ENCODE measurements at regions not wholly inside any gene's neighbourhood (a gene's known extent, or its start where the extent isn't known, plus 50 kb on each side); places are given as distances from the start of the nearest gene placed in this dataset.

DNA sequence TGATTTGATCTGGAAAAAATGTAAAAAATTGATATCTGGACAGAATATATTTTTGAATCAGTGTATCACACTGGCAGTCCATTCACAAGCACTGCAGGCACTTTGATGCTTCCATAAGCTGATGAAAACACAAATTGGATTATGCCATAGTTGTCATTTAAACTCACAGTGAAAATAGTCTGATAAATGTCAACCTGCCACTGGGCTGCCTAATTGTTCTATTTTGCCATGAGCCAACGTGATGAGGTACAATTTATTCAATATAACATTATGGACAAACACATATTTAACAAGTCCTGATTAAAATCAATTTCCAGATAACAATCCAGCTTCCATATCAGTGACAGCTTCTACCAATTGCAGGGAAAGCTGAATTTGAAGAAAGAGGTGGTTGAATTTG, 1244.9 kb downstream of the EFNB2 start:
- ChIA-PET CTCF (no interaction called here), POLR2A (ENCODE audit: unreplicated experiment) (no interaction called here)
- Histone ChIP-seq H3K27ac (ENCODE audit: insufficient read depth, low read length) (no peak overlapping the region), H3K18ac (ENCODE audit: low read depth, low read length) (no peak overlapping the region), H4K20me1 (ENCODE audit: insufficient read depth, low read length) (no peaks in the 10 kb centered on the region), H3K36me3 (ENCODE audit: control insufficient read depth, insufficient read depth, low read length) (no peaks in the 10 kb centered on the region), H2BK120ac (ENCODE audit: low read depth, low read length) (no peak overlapping the region), H4K91ac (ENCODE audit: insufficient read depth, low read depth, low read length) (no peak overlapping the region), H3K4me2 (ENCODE audit: low read depth, low read length) (no peak overlapping the region), H3K4ac (ENCODE audit: low read depth, low read length) (no peak overlapping the region), H4K5ac (ENCODE audit: low read depth, low read length) (no peak overlapping the region), H4K8ac (ENCODE audit: low read depth in 2 of 2, low read length in 2 of 2) (no peak overlapping the region), H2AK9ac (replicated peaks; ENCODE audit: low read depth, low read length, poor library complexity) (no peak overlapping the region), H3K9ac (ENCODE audit: low read depth, low read length) (no peak overlapping the region), H3K27me3 (ENCODE audit: control insufficient read depth, insufficient read depth, low read length) (no peaks in the 10 kb centered on the region), H3K4me1 (ENCODE audit: control insufficient read depth, insufficient read depth, low read length) (no peaks in the 10 kb centered on the region), H2BK5ac (ENCODE audit: low read depth, low read length, poor library complexity, severe bottlenecking) (no peak overlapping the region), H3K9me1 (ENCODE audit: insufficient read depth, low read length) (no peaks in the 10 kb centered on the region), H3K23ac (ENCODE audit: low read depth, low read length) (no peak overlapping the region), H2BK15ac (ENCODE audit: low read depth, low read length) (no peak overlapping the region), H3K9me3 (ENCODE audit: control insufficient read depth, insufficient read depth, low read length) (no peaks in the 10 kb centered on the region), H3K56ac (ENCODE audit: extremely low read depth, insufficient read depth, low read length) (no peak overlapping the region), H2BK20ac (ENCODE audit: low read depth, low read length) (no peak overlapping the region), H2AK5ac (ENCODE audit: low read depth, low read length) (no peak overlapping the region), H3K4me3 (ENCODE audit: insufficient read depth, low read depth, low read length) (no peak overlapping the region), H3K79me1 (ENCODE audit: low read depth in 1 of 2, low read length in 2 of 2) (no peaks in the 10 kb centered on the region), H2AFZ (replicated peaks; ENCODE audit: low read length, poor library complexity) (no peak overlapping the region), H3K14ac (replicated peaks; ENCODE audit: low read depth, low read length) (no peak overlapping the region)
- intact Hi-C loops (cut with micrococcal nuclease) (no loop called here), dilution Hi-C loops (cut with HindIII; ENCODE audit: low sequenced_read_pairs, unreplicated experiment) (no loop called here), in situ Hi-C loops (cut with MboI; ENCODE audit: low sequenced_read_pairs) (no loop called here)
- DNase-seq (no peak), ATAC-seq (ENCODE audit: low read depth) (no peak)
- TF ChIP-seq RFX5 (IDR thresholded peaks at IDR 0.05; ENCODE audit: low read depth, low read length) = no peak
- TF ChIP-seq MAFK (IDR thresholded peaks at IDR 0.05; ENCODE audit: low read depth, low read length) = no peak
- TF ChIP-seq, protein P1, sequence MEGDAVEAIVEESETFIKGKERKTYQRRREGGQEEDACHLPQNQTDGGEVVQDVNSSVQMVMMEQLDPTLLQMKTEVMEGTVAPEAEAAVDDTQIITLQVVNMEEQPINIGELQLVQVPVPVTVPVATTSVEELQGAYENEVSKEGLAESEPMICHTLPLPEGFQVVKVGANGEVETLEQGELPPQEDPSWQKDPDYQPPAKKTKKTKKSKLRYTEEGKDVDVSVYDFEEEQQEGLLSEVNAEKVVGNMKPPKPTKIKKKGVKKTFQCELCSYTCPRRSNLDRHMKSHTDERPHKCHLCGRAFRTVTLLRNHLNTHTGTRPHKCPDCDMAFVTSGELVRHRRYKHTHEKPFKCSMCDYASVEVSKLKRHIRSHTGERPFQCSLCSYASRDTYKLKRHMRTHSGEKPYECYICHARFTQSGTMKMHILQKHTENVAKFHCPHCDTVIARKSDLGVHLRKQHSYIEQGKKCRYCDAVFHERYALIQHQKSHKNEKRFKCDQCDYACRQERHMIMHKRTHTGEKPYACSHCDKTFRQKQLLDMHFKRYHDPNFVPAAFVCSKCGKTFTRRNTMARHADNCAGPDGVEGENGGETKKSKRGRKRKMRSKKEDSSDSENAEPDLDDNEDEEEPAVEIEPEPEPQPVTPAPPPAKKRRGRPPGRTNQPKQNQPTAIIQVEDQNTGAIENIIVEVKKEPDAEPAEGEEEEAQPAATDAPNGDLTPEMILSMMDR (conservative IDR thresholded peaks at IDR 0.05; ENCODE audit: low read depth, low read length) = no peak
- TF ChIP-seq MAZ (IDR thresholded peaks at IDR 0.05; ENCODE audit: borderline replicate concordance, low read depth, low read length) = no peak
- TF ChIP-seq NFE2L2 (IDR thresholded peaks at IDR 0.05; ENCODE audit: low read depth, low read length) = no peak
- no peak for TF ChIP-seq RCOR1 (IDR thresholded peaks at IDR 0.05; ENCODE audit: insufficient replicate concordance, low read length)
- TF ChIP-seq POLR2A (IDR thresholded peaks at IDR 0.05; ENCODE audit: low read depth, low read length) = no peak
- TF ChIP-seq BHLHE40 (IDR thresholded peaks at IDR 0.05; ENCODE audit: low read depth, low read length) = no peak
- no peak for TF ChIP-seq SMC3 (IDR thresholded peaks at IDR 0.05; ENCODE audit: low read depth, low read length)
- TF ChIP-seq MXI1 (IDR thresholded peaks at IDR 0.05; ENCODE audit: borderline replicate concordance, low read depth, low read length) = no peak
- TF ChIP-seq, protein P2, sequence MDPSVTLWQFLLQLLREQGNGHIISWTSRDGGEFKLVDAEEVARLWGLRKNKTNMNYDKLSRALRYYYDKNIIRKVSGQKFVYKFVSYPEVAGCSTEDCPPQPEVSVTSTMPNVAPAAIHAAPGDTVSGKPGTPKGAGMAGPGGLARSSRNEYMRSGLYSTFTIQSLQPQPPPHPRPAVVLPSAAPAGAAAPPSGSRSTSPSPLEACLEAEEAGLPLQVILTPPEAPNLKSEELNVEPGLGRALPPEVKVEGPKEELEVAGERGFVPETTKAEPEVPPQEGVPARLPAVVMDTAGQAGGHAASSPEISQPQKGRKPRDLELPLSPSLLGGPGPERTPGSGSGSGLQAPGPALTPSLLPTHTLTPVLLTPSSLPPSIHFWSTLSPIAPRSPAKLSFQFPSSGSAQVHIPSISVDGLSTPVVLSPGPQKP (IDR thresholded peaks at IDR 0.05; ENCODE audit: borderline replicate concordance, low read depth, low read length) = no peak
- TF ChIP-seq RAD21 (IDR thresholded peaks at IDR 0.05; ENCODE audit: low read length) = no peak
- TF ChIP-seq, protein P3, sequence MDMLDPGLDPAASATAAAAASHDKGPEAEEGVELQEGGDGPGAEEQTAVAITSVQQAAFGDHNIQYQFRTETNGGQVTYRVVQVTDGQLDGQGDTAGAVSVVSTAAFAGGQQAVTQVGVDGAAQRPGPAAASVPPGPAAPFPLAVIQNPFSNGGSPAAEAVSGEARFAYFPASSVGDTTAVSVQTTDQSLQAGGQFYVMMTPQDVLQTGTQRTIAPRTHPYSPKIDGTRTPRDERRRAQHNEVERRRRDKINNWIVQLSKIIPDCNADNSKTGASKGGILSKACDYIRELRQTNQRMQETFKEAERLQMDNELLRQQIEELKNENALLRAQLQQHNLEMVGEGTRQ (IDR thresholded peaks at IDR 0.05; ENCODE audit: low read depth, low read length) = no peak
- TF ChIP-seq CHD1 (IDR thresholded peaks at IDR 0.05; ENCODE audit: low read depth, low read length) = no peak
- BruUV-seq (replicated peaks) = no TSS peak
- no CpG with 5 or more reads among the region's 1 CpG for WGBS, 2 experiments (ENCODE audit: extremely low coverage in 2 of 2, insufficient read length in 1 of 2)

Measured in IMR-90 (cell line).